K562 (cell line): ENCODE measurements at regions not wholly inside any gene's neighbourhood (a gene's known extent, or its start where the extent isn't known, plus 50 kb on each side); places are given as distances from the start of the nearest gene placed in this dataset.
"Not testable (repeated sequence)": the region's sequence is repeated elsewhere in the genome, so short reads cannot be mapped to it uniquely, and the experiment has no call there.

ENCODE experiments used
- ATAC-seq: fragments of 200-7000 bp; cut with Tn5 transposase; 3 replicates; pipeline ENCODE4 v1.9.1; 2020; ENCODE audit warnings: moderate library complexity
- BruUV-seq: library from RNA; stranded (reverse); fragments of 400-500 nt; replicated peaks from 2 replicates; lab custom pipeline; 2021; lab: Mats Ljungman, UMichigan
- CTCF ChIA-PET: fragments of 300-600 bp; formaldehyde crosslinking; extraction: SDS; loops from one replicate; lab custom pipeline; 2021; ENCODE audit warnings: low intra/inter-chr PET ratio; lab: Yijun Ruan, JAX
- POLR2A ChIA-PET: fragments of 300-600, 350-650 bp; sonication (Branson Sonifier 250); formaldehyde crosslinking; extraction: SDS; loops from one replicate; lab custom pipeline; 2021; ENCODE audit warnings: antibody characterized with exemption, inconsistent platforms; lab: Yijun Ruan, JAX
- DNase-seq, 4 experiments: peaks; one replicate each; pipeline versions ENCODE4 v3.0.0 to v3.0.0-alpha.2; 2011 to 2018; ENCODE audit warnings: low spot score in 3 of 4, mixed read lengths in 3 of 4; ENCODE audit errors: extremely low read depth in 1 of 4
- FAIRE-seq: peaks from 2 replicates; lab custom pipeline; 2011; peaks lifted over from hg19 to GRCh38; lab: Jason Lieb, UNC
- H2AFZ ChIP-seq: 2 replicates; pipeline ENCODE4 v1.6.0; 2011; ENCODE audit warnings: low read depth, low read length, control low read depth, inconsistent platforms
- H3K27ac ChIP-seq: fragments of 200-600 bp; 3 replicates; pipeline ENCODE4 v1.8.0; 2011; ENCODE audit warnings: low read depth, mild to moderate bottlenecking, control low read depth, inconsistent platforms, low read length, moderate library complexity, mixed read lengths; ENCODE audit errors: extremely low read depth
- H3K27me3 ChIP-seq, 2 experiments: fragments of 300-600 bp in 1 of 2; 2 replicates in 1 of 2; 3 replicates in 1 of 2; pipeline versions ENCODE4 v1.6.0 to v1.8.0; 2011; ENCODE audit warnings: inconsistent platforms in 2 of 2, low read length in 2 of 2, mild to moderate bottlenecking in 1 of 2, mixed read lengths in 1 of 2, moderate library complexity in 1 of 2; ENCODE audit not compliant: control insufficient read depth in 2 of 2, insufficient read depth in 2 of 2
- H3K36me3 ChIP-seq: fragments of 300-600 bp; 3 replicates; pipeline ENCODE4 v1.8.0; 2011; ENCODE audit warnings: mild to moderate bottlenecking, low read length, inconsistent platforms; ENCODE audit not compliant: control insufficient read depth, insufficient read depth
- H3K4me1 ChIP-seq, 2 experiments: fragments of 200-600 bp in 1 of 2; replicated peaks in 1 of 2; 2 replicates in 1 of 2; 3 replicates in 1 of 2; pipeline versions ENCODE4 v1.5.1 to v1.8.0; 2011; ENCODE audit warnings: inconsistent platforms in 2 of 2, low read length in 2 of 2, mild to moderate bottlenecking in 1 of 2, mixed read lengths in 1 of 2, moderate library complexity in 1 of 2; ENCODE audit not compliant: control insufficient read depth in 2 of 2, insufficient read depth in 2 of 2
- H3K4me2 ChIP-seq: 2 replicates; pipeline ENCODE4 v1.6.1; 2011; ENCODE audit warnings: low read length, control low read depth, inconsistent platforms, mixed read lengths; ENCODE audit not compliant: insufficient read depth
- H3K4me3 ChIP-seq: fragments of 200-600 bp; sonication (generic), shearing (Covaris generic); 2 replicates; pipeline ENCODE4 v1.5.1; 2016; ENCODE audit warnings: control low read depth, inconsistent platforms
- H3K79me2 ChIP-seq: fragments of 200-600 bp; 3 replicates; pipeline ENCODE4 v1.8.0; 2011; ENCODE audit warnings: low read length, inconsistent platforms; ENCODE audit not compliant: control insufficient read depth, insufficient read depth
- H3K9ac ChIP-seq, 2 experiments: 2 replicates each; pipeline versions ENCODE4 v1.6.0 to v1.6.1; 2011; ENCODE audit warnings: low read depth in 2 of 2, low read length in 2 of 2, control low read depth in 1 of 2, inconsistent platforms in 1 of 2, mild to moderate bottlenecking in 1 of 2, mixed read lengths in 1 of 2; ENCODE audit not compliant: insufficient read depth in 1 of 2
- H3K9me1 ChIP-seq: one replicate; pipeline ENCODE4 v1.6.0; 2011; ENCODE audit warnings: inconsistent platforms, mild to moderate bottlenecking, low read length, moderate library complexity; ENCODE audit not compliant: control insufficient read depth, insufficient read depth
- H3K9me3 ChIP-seq: replicated peaks from 2 replicates; pipeline ENCODE4 v1.5.1; 2011; ENCODE audit warnings: low read depth, low read length, inconsistent platforms; ENCODE audit not compliant: control insufficient read depth, insufficient read depth
- H4K20me1 ChIP-seq: replicated peaks from 2 replicates; pipeline ENCODE4 v1.6.1; 2011; ENCODE audit warnings: low read length, inconsistent platforms, mixed read lengths; ENCODE audit not compliant: control insufficient read depth, insufficient read depth
- EZH2 ChIP-seq: IDR thresholded peaks from 2 replicates; pipeline ENCODE4 v1.6.1; 2012; ENCODE audit warnings: low read depth, mild to moderate bottlenecking, inconsistent platforms, low read length, borderline replicate concordance
- SMAD3 ChIP-seq: fragments of 450-650 bp; formaldehyde crosslinking; conservative IDR thresholded peaks from 2 replicates; pipeline ENCODE4 v1.4.0; 2020; ENCODE audit warnings: mild to moderate bottlenecking
- ZNF12 ChIP-seq: sonication (generic); formaldehyde crosslinking; IDR thresholded peaks from 2 replicates; pipeline ENCODE4 v1.4.0; 2020; ENCODE audit warnings: mild to moderate bottlenecking, missing genetic modification reagents
- WGBS: fragments of 100-300 bp; shearing (Covaris generic); methylation state at CpG from one replicate; pipeline ENCODE4 v1.1.6; 2016; ENCODE audit warnings: low coverage, mixed read lengths; ENCODE audit not compliant: insufficient coverage; ENCODE audit errors: missing lambda C conversion rate; 5-methylcytosine and 5-hydroxymethylcytosine counted together
- in situ Hi-C: fragments of 300-500 bp; cut with MboI; formaldehyde crosslinking; loops from 4 replicates; pipeline ENCODE4 v1.15.0; 2018; ENCODE audit warnings: inconsistent platforms, mixed read lengths
- intact Hi-C: fragments of 100-400 bp; cut with micrococcal nuclease; formaldehyde crosslinking; loops from 2 replicates; pipeline ENCODE4 v1.14.2; 2022

- Histone ChIP-seq H3K27me3 (no peaks in the 10 kb centered on the region), H3K9ac (no peak overlapping the region), H3K4me3 (no peak overlapping the region), H3K79me2 (no peaks in the 10 kb centered on the region), H3K4me2 (no peak overlapping the region), H3K9me1 (no peaks in the 10 kb centered on the region), H4K20me1 (no peaks in the 10 kb centered on the region), H3K9me3 (no peaks in the 10 kb centered on the region), H2AFZ (no peak overlapping the region), H3K4me1 (no peaks in the 10 kb centered on the region), H3K27ac (no peak overlapping the region), H3K36me3 (no peaks in the 10 kb centered on the region)
- ChIA-PET CTCF (no interaction called here), POLR2A (no interaction called here)
- in situ Hi-C loops = loop anchor here (25.0 kb wide), 1 partner anchor 241 kb away; no protein-coding TSS in a partner anchor
- no TSS peak for BruUV-seq
- no peak for FAIRE-seq
- ATAC-seq = no peak
- 0% methylated on average over 2 of the region's 3 CpGs for WGBS
- no peak for DNase-seq
- intact Hi-C loops = no loop called here
- no peak for TF ChIP-seq EZH2
- no peak for TF ChIP-seq SMAD3 (CRISPR knock-in tag)
- no peak for TF ChIP-seq ZNF12 (CRISPR knock-in tag)
These were observed 343.1 kb upstream of the FRG2C start for GRCh38 chr3:75321060-75321459.

- H2AFZ ChIP-seq, ATAC-seq, CTCF ChIA-PET, DNase-seq, H4K20me1 ChIP-seq, intact Hi-C loops, H3K9me1 ChIP-seq, H3K79me2 ChIP-seq, BruUV-seq, H3K27me3 ChIP-seq, H3K4me1 ChIP-seq, POLR2A ChIA-PET, FAIRE-seq, H3K27ac ChIP-seq, H3K9me3 ChIP-seq, H3K36me3 ChIP-seq, H3K4me2 ChIP-seq, H3K9ac ChIP-seq, H3K4me3 ChIP-seq: not testable (repeated sequence)
- in situ Hi-C loops = loop anchor here (25.0 kb wide), 1 partner anchor 238 kb away; no protein-coding TSS in a partner anchor
- 0% methylated on average over 2 of the region's 2 CpGs for WGBS
These were observed 340.2 kb upstream of the FRG2C start for GRCh38 chr3:75323936-75324335.
